ENCODE measurements at regions not wholly inside any gene's neighbourhood (a gene's known extent, or its start where the extent isn't known, plus 50 kb on each side); places are given as distances from the start of the nearest gene placed in this dataset.

GRCh38 chr10:129334266-129334665 is 132.8 kb upstream of the MGMT start:
- DNase-seq (ENCODE audit: low read depth) = no peak

- DNase-seq (ENCODE audit: low read depth) = no peak
These were observed 131.6 kb upstream of the MGMT start for GRCh38 chr10:129335396-129335795.

- no peak for DNase-seq (ENCODE audit: low read depth)
These were observed 131.1 kb upstream of the MGMT start for GRCh38 chr10:129335942-129336341.

GRCh38 chr10:129339191-129339590 is 127.8 kb upstream of the MGMT start:
- DNase-seq (ENCODE audit: low read depth) = no peak

- no peak for DNase-seq (ENCODE audit: low read depth)
These were observed 127.2 kb upstream of the MGMT start for GRCh38 chr10:129339841-129340240.

GRCh38 chr10:129341087-129341486 is 126.0 kb upstream of the MGMT start:
- DNase-seq (ENCODE audit: low read depth) = no peak

GRCh38 chr10:129342385-129342784 is 124.7 kb upstream of the MGMT start:
- no peak for DNase-seq (ENCODE audit: low read depth)

GRCh38 chr10:129343141-129343540 is 123.9 kb upstream of the MGMT start:
- no peak for DNase-seq (ENCODE audit: low read depth)

- DNase-seq (ENCODE audit: low read depth) = no peak
These were observed 122.9 kb upstream of the MGMT start for GRCh38 chr10:129344103-129344502.

GRCh38 chr10:129344731-129345355 is 122.2 kb upstream of the MGMT start:
- no peak for DNase-seq (ENCODE audit: low read depth)

- no peak for DNase-seq (ENCODE audit: low read depth)
These were observed 121.3 kb upstream of the MGMT start for GRCh38 chr10:129345763-129346162.

- no peak for DNase-seq (ENCODE audit: low read depth)
These were observed 116.4 kb upstream of the MGMT start for GRCh38 chr10:129350690-129351089.

GRCh38 chr10:129353101-129353500 is 113.9 kb upstream of the MGMT start:
- no peak for DNase-seq (ENCODE audit: low read depth)

GRCh38 chr10:129360046-129360445 is 107.0 kb upstream of the MGMT start:
- DNase-seq (ENCODE audit: low read depth) = no peak

- no peak for DNase-seq (ENCODE audit: low read depth)
These were observed 105.2 kb upstream of the MGMT start for GRCh38 chr10:129361676-129362376.

- no peak for DNase-seq (ENCODE audit: low read depth)
These were observed 102.1 kb upstream of the MGMT start for GRCh38 chr10:129364949-129365348.

GRCh38 chr10:129365767-129366402 is 101.2 kb upstream of the MGMT start:
- DNase-seq (ENCODE audit: low read depth) = no peak

- no peak for DNase-seq (ENCODE audit: low read depth)
These were observed 100.6 kb upstream of the MGMT start for GRCh38 chr10:129366450-129366849.

- no peak for DNase-seq (ENCODE audit: low read depth)
These were observed 97.5 kb upstream of the MGMT start for GRCh38 chr10:129369566-129369965.

GRCh38 chr10:129371541-129371940 is 95.5 kb upstream of the MGMT start:
- DNase-seq (ENCODE audit: low read depth) = no peak

GRCh38 chr10:129372172-129372571 is 94.9 kb upstream of the MGMT start:
- no peak for DNase-seq (ENCODE audit: low read depth)

- no peak for DNase-seq (ENCODE audit: low read depth)
These were observed 93.8 kb upstream of the MGMT start for GRCh38 chr10:129373231-129373630.

GRCh38 chr10:129373718-129374117 is 93.3 kb upstream of the MGMT start:
- DNase-seq (ENCODE audit: low read depth) = no peak

GRCh38 chr10:129375171-129375570 is 91.9 kb upstream of the MGMT start:
- DNase-seq (ENCODE audit: low read depth) = no peak

Measured in stimulated activated CD8-positive, alpha-beta memory T cell treated with anti-CD3 and anti-CD28 coated beads, Interleukin-15, amount 100 ng/mL, for 24 hours (primary cell).